SK-N-SH treated with all-trans-retinoic acid at 6 μM for 48 hours (cell line): ENCODE measurements at regions not wholly inside any gene's neighbourhood (a gene's known extent, or its start where the extent isn't known, plus 50 kb on each side); places are given as distances from the start of the nearest gene placed in this dataset.

Source experiments
- ARNTL ChIP-seq: fragments of 450-650 bp; formaldehyde crosslinking; IDR thresholded peaks from 2 replicates; pipeline ENCODE4 v1.5.0; 2020; ENCODE audit warnings: low read depth, mild to moderate bottlenecking, moderate library complexity, borderline replicate concordance
- BACH2 ChIP-seq: fragments of 250-450 bp; sonication (Bioruptor Pico); IDR thresholded peaks from 2 replicates; pipeline ENCODE4 v1.9.0; 2021; ENCODE audit warnings: mild to moderate bottlenecking, borderline replicate concordance
- CSDC2 ChIP-seq: fragments of 250-450 bp; sonication (Bioruptor Pico); IDR thresholded peaks from 2 replicates; pipeline ENCODE4 v1.5.0; 2020; ENCODE audit warnings: mild to moderate bottlenecking, moderate library complexity
- OSR1 ChIP-seq: fragments of 250-450 bp; sonication (Bioruptor Pico); IDR thresholded peaks from 2 replicates; pipeline ENCODE4 v1.8.0; 2022; ENCODE audit warnings: moderate library complexity, mild to moderate bottlenecking, inconsistent platforms
- RARB ChIP-seq: fragments of 250-450 bp; sonication (Bioruptor Pico); IDR thresholded peaks from 2 replicates; pipeline ENCODE4 v1.8.0; 2021; ENCODE audit warnings: mild to moderate bottlenecking, moderate library complexity
- SNAI2 ChIP-seq: fragments of 250-450 bp; sonication (Bioruptor Pico); IDR thresholded peaks from 2 replicates; pipeline ENCODE4 v1.5.0; 2020; ENCODE audit warnings: mild to moderate bottlenecking, moderate library complexity
- TOX ChIP-seq: fragments of 250-450 bp; sonication (Bioruptor Pico); IDR thresholded peaks from 2 replicates; pipeline ENCODE4 v1.8.0; 2021; ENCODE audit warnings: mild to moderate bottlenecking, moderate library complexity, borderline replicate concordance
- ZFP3 ChIP-seq: fragments of 250-450 bp; sonication (Bioruptor Pico); IDR thresholded peaks from 2 replicates; pipeline ENCODE4 v1.5.0; 2020; ENCODE audit warnings: mild to moderate bottlenecking, moderate library complexity
- ZFP30 ChIP-seq: fragments of 450-650 bp; formaldehyde crosslinking; IDR thresholded peaks from 2 replicates; pipeline ENCODE4 v1.5.0; 2022; ENCODE audit warnings: mild to moderate bottlenecking, moderate library complexity
- TF ChIP-seq, protein P1 (sequence below): fragments of 250-450 bp; sonication (Bioruptor Pico); IDR thresholded peaks from 2 replicates; pipeline ENCODE4 v1.5.0; 2020; ENCODE audit warnings: mild to moderate bottlenecking, moderate library complexity
- TF ChIP-seq, protein P2 (sequence below): fragments of 250-450 bp; sonication (Bioruptor Pico); IDR thresholded peaks from 2 replicates; pipeline ENCODE4 v1.8.0; 2020; ENCODE audit warnings: mild to moderate bottlenecking, moderate library complexity, borderline replicate concordance

- TF ChIP-seq, protein P1, sequence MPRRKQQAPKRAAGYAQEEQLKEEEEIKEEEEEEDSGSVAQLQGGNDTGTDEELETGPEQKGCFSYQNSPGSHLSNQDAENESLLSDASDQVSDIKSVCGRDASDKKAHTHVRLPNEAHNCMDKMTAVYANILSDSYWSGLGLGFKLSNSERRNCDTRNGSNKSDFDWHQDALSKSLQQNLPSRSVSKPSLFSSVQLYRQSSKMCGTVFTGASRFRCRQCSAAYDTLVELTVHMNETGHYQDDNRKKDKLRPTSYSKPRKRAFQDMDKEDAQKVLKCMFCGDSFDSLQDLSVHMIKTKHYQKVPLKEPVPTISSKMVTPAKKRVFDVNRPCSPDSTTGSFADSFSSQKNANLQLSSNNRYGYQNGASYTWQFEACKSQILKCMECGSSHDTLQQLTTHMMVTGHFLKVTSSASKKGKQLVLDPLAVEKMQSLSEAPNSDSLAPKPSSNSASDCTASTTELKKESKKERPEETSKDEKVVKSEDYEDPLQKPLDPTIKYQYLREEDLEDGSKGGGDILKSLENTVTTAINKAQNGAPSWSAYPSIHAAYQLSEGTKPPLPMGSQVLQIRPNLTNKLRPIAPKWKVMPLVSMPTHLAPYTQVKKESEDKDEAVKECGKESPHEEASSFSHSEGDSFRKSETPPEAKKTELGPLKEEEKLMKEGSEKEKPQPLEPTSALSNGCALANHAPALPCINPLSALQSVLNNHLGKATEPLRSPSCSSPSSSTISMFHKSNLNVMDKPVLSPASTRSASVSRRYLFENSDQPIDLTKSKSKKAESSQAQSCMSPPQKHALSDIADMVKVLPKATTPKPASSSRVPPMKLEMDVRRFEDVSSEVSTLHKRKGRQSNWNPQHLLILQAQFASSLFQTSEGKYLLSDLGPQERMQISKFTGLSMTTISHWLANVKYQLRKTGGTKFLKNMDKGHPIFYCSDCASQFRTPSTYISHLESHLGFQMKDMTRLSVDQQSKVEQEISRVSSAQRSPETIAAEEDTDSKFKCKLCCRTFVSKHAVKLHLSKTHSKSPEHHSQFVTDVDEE (CRISPR knock-in tag): no peak
- no peak for TF ChIP-seq ZFP30 (CRISPR knock-in tag)
- TF ChIP-seq ZFP3 (CRISPR knock-in tag): no peak
- TF ChIP-seq, protein P2, sequence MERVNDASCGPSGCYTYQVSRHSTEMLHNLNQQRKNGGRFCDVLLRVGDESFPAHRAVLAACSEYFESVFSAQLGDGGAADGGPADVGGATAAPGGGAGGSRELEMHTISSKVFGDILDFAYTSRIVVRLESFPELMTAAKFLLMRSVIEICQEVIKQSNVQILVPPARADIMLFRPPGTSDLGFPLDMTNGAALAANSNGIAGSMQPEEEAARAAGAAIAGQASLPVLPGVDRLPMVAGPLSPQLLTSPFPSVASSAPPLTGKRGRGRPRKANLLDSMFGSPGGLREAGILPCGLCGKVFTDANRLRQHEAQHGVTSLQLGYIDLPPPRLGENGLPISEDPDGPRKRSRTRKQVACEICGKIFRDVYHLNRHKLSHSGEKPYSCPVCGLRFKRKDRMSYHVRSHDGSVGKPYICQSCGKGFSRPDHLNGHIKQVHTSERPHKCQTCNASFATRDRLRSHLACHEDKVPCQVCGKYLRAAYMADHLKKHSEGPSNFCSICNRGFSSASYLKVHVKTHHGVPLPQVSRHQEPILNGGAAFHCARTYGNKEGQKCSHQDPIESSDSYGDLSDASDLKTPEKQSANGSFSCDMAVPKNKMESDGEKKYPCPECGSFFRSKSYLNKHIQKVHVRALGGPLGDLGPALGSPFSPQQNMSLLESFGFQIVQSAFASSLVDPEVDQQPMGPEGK (CRISPR knock-in tag): no peak
- TF ChIP-seq OSR1 (CRISPR knock-in tag): no peak
- TF ChIP-seq RARB (CRISPR knock-in tag): no peak
- TF ChIP-seq CSDC2 (CRISPR knock-in tag): no peak
- TF ChIP-seq BACH2 (CRISPR knock-in tag): no peak
- no peak for TF ChIP-seq SNAI2 (CRISPR knock-in tag)
- TF ChIP-seq TOX (CRISPR knock-in tag): no peak
- TF ChIP-seq ARNTL (CRISPR knock-in tag): no peak
These were observed 80.7 kb upstream of the KIAA1217 start for GRCh38 chr10:24128066-24128730.
